HG02763 (cell line): ENCODE measurements at regions not wholly inside any gene's neighbourhood (a gene's known extent, or its start where the extent isn't known, plus 50 kb on each side); places are given as distances from the start of the nearest gene placed in this dataset.
"Not testable (repeated sequence)": the region's sequence is repeated elsewhere in the genome, so short reads cannot be mapped to it uniquely, and the experiment has no call there.

Experiments
- ATAC-seq: cut with Tn5 transposase; IDR thresholded peaks from one replicate; pipeline ENCODE4 v1.9.1; 2021; ENCODE audit warnings: mild to moderate bottlenecking, moderate library complexity; ENCODE audit not compliant: unreplicated experiment

DNA sequence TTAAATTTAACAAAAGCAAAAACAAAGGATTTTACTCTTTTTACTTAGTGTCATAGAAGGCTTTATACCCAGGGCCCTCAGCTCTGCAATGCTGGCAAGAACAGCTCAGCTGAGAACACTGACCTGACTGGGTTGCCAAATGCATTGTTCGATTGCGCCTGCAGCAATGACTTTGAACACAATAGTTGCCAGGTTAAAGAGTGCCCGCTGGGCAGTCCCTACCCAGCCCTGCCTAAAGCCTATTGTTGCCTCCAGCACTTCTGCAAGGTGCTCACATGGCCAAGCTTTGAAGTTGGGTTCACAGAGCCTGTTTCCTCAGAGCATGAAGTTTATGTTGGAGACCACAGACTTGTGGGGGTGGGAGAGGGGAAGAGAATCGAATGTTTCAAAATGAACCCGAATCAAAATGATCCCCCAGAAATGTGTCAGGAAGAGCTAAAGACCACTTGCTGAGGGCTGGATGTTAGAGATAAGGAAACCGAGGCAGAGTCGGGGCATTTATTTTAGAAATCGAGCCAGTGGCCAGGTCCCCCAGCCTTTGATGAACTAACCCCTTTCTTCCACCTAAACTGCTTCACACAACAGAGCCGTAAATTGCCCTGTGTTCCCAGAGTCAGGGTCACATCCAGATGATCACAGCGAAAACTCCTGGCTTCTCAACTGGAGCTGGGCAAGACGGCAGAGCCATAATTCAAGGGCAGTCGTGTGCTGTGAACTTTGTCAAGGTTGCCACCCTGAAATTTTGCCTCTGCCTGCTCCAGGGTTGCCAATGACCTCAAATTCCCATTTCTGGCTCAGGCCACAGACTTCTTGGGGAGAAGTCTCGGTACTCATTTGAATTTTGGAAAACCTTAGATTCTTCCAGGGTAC, 55.0 kb downstream of the FOXA2 start:
- no peak for ATAC-seq

- ATAC-seq: no peak
Measured at GRCh38 chr20:22526512-22527012, 57.8 kb downstream of the FOXA2 start.

GRCh38 chr20:22525821-22526220, 58.6 kb downstream of the FOXA2 start:
- no peak for ATAC-seq

GRCh38 chr20:22525069-22525820, 59.1 kb downstream of the FOXA2 start:
- ATAC-seq: no peak

DNA sequence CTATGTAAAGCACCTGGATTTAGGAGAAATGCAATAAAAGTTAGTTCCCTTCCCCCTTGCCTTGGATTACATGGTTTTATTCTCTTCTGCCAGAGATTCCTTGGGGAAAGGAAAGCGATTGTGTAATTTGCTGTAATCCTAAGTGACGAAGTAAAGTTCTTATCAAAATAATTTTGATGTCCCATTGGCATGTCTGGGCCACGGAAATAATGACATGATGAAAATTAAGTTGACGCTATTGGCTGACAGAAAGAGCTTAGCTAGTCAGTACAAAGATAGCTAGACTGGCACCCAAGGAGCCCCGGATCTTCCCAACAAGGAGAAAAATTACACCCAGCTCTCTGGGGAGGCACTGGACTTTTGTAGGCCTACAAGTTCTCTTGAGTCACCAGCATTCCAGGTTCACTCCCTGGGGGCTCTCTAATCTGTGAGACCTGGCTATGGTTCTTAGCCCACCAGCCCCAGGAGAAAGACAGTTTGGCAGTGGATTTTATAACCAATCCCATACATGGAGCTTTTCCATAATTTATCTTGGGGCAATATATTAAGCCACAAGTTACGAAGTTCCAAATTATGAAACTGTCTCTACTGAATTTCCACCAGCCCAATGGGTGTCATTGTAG, 59.9 kb downstream of the FOXA2 start:
- ATAC-seq: no peak

GRCh38 chr20:22523499-22524392, 60.6 kb downstream of the FOXA2 start:
- no peak for ATAC-seq

DNA sequence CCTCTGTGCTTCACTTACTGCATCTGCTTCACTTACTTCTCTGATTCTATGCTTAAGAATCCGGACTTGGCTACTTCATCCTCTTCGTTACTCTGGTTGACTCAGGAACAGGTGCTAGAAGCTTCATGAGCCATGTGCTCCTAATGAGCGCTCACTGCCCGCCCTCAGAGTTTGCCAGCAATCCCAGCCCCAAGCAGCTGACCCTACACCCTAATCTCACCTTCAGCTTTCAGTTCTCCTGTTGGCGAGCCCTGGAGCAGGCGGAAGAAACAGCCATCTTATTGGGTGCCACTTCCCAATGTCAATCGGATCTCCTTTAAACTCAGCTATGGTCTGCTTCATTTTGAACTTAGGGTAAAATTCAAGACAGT, 61.3 kb downstream of the FOXA2 start:
- no peak for ATAC-seq

- no peak for ATAC-seq
Measured at GRCh38 chr20:22522701-22523100, 61.7 kb downstream of the FOXA2 start.

GRCh38 chr20:22521940-22522339, 62.4 kb downstream of the FOXA2 start:
- ATAC-seq: not testable (repeated sequence)

DNA sequence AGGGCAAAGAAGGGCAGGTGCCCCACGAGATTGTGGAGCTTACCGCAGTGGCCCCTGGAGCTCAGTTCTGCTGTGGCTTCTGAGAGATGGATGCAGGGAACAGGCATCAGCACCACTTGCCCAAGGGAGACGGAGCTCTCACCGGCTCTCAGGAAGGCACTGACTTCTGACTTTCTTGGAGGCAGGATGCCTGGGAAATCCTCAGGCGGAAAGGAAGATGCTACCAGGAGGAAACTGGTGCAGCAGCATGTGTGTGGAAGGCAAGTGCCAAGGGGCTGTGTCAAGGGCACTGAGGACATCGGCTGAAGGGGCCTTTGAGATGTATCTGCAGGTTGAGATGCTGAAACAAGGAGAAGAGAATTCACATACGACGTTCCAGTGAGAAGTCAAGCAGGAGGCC, 64.0 kb downstream of the FOXA2 start:
- ATAC-seq: no peak

DNA sequence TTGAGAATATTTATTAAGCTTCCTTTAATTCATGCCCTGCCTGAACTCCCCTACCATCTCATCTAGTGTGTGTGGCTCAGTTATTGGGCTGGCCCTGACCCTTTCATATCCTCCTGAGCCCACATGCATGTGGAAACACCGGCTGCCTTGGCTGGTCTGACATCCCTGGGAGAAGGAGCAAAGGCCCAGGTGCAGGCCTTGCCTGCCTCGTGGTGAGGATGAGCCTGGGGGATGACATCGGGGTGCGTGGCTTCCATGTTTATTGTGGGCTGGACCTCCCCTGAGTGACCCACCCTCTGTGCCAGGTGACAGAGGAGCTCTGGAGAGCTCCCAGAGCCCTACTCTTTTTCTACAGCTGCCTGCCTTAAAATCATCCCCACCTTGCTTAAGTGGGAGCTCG, 69.1 kb downstream of the FOXA2 start:
- ATAC-seq: no peak

DNA sequence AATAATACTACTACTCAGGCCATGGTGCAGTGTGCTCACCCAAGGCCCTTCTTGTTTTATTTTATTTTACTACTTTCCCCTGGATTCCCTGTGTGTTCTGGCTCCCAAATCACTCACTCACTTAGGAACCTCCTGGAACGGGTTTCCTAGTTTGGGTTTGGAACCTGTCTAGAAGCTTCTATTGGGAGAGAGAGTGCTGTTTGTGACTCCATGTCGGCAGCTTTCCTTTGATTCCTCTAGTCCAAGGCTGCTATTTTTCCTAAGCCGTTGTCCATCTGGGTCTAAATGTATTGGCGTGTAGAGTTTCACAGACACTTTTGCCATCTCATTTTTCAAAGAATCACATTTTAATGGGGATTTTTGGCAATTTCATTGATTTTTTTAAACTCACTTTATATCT, 70.8 kb downstream of the FOXA2 start:
- ATAC-seq: no peak

DNA sequence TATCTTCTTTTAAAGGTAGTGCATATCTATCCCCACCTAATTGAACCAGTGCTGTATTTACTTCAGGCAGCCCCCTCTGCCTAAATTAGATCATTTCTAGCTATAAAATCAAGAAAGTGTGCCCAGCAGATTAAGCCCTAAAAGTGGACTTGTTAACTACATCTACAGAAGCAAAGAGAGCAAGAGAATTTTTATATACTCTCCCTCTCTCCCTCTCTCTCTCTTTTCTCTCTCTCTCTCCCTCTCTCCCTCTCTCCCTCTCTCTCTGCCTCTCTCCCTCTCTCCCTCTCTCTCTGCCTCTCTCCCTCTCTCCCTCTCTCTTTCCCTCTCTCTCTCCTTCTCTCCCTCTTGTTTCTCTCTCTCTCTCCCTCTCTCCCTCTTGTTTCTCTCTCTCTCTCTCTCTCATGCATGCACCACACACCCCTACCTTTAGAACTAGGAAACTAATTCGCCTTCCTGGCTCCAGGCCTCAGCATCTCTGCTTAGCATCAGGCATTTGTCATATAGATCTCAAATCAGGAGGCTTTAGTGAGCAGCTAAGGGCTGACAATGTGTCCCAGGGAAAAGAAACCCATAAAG, 71.4 kb downstream of the FOXA2 start:
- no peak for ATAC-seq

DNA sequence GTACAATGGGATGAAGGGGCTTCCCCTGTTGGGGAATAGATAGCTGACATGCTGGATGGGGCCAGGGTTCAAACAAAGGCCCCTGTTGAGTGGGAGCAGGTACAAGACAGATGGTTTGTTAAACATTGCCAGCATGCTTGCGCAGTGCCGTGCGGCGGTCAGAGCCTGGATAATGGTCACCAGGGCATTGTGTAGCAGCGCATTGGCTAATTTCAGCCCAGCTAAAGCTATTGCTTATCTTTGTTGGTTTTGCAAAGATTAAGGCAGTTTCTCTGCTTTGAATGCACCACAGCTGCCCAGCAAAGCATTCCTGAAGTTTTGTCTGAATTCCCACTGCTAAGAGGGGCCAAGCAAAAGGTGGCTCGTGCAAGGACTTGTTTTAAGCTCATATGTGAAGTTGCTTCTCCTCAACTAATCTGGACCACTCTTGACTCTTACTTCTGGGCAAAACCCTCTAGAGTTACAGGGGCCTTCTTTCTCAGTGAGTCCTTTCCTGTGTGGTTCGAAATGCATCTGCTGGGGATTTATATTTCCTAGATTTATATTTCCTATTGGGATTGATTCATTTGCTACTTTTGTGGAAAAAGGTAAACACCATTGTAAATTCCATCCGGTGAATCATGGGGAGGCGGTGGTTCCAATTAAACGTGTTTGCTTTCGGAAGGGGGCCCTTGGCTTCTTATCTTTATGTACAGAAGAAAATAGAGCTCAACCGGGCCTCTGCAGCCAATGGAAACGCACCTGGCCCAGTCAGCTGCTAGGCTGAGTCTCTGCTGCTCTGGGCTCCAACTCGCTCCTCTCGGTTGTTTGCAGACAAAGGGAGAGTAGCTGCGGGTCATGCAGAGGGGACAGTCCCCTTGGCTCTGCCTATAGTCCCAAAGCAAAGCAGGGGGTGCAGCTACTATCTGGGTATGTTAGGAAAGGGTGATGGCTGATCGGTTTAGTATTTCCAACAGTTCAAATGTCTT, 72.1 kb downstream of the FOXA2 start:
- no peak for ATAC-seq

- no peak for ATAC-seq
Measured at GRCh38 chr20:22509843-22510147, 74.6 kb downstream of the FOXA2 start.

DNA sequence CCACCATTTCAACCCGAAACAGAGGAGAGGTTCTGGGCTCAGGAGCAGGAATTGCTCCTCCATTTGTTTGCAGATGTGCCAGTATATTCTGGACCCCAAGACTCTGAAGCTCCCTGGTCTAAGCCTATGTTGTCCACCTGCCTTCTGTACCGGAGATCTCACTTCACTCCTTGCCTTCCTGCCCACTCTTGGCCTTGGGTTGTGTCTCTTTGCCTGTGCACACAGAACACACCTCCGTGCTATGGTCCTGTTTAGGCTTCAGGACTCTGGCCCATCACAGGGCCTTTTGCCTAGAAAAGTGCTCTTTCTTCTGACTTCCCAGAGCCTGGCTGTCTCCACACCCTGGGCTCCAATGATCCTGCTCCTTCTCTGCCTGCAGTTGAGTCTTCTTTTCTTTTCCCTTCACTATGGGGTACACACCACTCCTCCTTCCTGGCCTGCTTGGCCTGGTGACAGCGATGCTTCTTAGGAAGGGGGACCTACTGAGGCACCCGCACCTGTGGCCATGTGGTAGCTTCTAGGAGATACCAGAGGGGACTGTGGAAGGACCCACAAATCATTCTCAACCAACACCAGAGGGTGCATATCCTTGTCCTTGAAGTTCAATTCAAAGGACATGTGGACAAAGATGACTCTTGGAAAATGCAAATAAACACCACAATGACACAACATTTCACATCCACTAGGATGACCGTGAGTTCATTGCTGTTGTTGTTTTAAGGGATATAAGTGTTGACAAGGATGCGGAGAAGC, 75.1 kb downstream of the FOXA2 start:
- ATAC-seq: no peak

DNA sequence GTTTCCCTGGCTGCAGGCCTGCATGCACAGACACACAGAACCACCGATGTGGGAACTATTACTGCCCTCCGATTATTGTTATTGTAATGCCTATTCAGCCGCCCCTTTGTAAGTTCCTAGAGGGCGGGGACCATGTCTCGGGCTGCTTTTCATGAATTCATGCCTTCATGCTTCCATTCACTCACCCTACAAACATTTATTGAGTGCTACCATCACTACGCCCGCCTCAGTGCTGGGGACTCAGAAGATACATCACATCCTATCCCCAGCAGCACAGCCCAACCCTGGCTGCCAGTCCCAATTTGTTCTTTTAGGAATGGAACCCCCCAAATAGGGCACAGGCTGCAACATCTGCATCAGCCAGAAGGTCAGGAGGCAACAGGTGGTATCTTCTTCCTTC, 75.9 kb downstream of the FOXA2 start:
- ATAC-seq: no peak

DNA sequence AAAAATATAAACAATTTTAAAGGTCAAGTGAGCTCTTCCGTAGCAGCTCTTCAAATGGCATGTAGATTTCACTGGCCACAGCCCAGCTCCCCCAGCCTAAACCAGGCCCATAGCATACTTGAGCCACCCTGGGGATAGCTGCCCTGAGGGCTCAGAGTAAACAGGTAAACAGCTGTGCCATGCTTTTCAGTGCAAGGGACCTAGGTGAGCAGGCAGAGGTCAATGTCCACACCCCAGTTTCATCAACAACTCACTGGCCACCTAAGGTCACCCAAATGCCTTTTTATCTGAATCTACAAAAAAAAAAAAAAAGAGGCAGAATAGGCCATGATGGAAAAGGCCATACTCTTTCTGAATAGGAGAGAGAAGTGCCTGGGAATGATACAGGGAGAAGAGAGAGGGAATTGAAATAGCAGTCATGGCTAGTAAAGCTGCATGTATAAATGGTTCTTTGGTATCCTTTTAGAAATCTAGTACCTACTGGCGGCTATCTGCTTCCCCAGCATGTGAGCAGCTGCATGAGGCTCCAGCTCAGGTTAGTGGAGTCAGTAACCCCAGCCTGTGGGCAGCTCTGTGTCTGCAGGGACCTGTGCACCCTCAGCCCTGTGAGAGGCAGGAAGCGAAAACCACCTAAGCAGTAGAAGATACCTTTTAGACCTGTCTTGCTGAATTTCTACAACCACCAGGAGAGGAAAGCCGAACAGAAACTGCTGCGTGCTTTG, 77.0 kb downstream of the FOXA2 start:
- no peak for ATAC-seq
